ENCODE measurements at regions not wholly inside any gene's neighbourhood (a gene's known extent, or its start where the extent isn't known, plus 50 kb on each side); places are given as distances from the start of the nearest gene placed in this dataset.

GRCh38 chr16:79305074-79305473 is 295.5 kb downstream of the MAF start:
- no peaks in the 10 kb centered on the region for H3K27me3 ChIP-seq
- no peaks in the 10 kb centered on the region for H3K4me1 ChIP-seq
- DNase-seq (no peak), ATAC-seq (no peak)
- H3K4me3 ChIP-seq: no peak overlapping the region
- intact Hi-C loops (cut with DNase I): no loop called here
- no peak overlapping the region for H3K27ac ChIP-seq
- H3K9me3 ChIP-seq: no peaks in the 10 kb centered on the region
- no peaks in the 10 kb centered on the region for H3K36me3 ChIP-seq
- TF ChIP-seq, protein P1, sequence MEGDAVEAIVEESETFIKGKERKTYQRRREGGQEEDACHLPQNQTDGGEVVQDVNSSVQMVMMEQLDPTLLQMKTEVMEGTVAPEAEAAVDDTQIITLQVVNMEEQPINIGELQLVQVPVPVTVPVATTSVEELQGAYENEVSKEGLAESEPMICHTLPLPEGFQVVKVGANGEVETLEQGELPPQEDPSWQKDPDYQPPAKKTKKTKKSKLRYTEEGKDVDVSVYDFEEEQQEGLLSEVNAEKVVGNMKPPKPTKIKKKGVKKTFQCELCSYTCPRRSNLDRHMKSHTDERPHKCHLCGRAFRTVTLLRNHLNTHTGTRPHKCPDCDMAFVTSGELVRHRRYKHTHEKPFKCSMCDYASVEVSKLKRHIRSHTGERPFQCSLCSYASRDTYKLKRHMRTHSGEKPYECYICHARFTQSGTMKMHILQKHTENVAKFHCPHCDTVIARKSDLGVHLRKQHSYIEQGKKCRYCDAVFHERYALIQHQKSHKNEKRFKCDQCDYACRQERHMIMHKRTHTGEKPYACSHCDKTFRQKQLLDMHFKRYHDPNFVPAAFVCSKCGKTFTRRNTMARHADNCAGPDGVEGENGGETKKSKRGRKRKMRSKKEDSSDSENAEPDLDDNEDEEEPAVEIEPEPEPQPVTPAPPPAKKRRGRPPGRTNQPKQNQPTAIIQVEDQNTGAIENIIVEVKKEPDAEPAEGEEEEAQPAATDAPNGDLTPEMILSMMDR (IDR thresholded peaks at IDR 0.05): no peak

DNA sequence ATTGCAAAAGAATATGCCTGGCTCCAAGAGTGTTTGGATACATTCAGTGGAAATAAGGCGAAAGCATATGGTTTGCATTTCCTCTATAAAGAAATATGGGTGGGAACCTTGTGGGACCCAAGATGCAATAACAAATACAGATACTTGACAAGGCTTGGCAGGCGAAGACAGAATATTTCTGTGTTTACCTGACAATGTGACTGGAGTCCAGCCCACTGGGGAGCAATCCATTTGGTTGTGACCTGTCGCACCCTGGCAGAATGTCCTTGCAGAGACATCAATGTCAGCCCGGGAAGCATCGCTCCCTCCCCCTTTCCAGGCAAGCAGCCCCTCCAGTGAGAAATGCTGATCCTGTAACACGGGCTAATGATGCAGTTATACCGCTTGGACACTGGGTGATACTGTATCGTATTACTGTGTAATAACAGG is 296.6 kb downstream of the MAF start:
- H3K4me1 ChIP-seq: no peaks in the 10 kb centered on the region
- no peaks in the 10 kb centered on the region for H3K36me3 ChIP-seq
- no peak overlapping the region for H3K27ac ChIP-seq
- no peaks in the 10 kb centered on the region for H3K27me3 ChIP-seq
- intact Hi-C loops (cut with DNase I): no loop called here
- no peaks in the 10 kb centered on the region for H3K9me3 ChIP-seq
- TF ChIP-seq, protein P1 (IDR thresholded peaks at IDR 0.05): no peak
- DNase-seq (no peak), ATAC-seq (no peak)
- no peak overlapping the region for H3K4me3 ChIP-seq

DNA sequence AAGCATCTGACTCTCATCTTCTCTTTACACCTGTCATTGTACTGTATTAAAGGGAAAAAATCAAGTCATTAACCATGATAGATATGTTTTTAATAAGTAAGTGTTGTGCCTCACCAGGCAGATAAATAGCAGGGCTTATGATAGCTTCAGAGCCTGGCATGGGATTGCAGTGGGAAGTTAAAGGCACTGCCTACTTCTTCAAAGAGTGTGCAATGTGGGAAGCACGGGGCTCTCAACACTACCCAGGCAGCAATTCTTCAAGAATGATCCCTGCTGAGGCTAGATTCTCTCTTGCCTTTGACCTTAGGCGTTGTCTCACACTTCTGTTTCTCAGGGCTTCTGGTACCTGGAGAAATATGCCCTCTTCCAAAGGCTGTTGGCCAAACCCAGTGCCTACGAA is 297.3 kb downstream of the MAF start:
- Histone ChIP-seq H3K36me3 (no peaks in the 10 kb centered on the region), H3K27me3 (no peaks in the 10 kb centered on the region), H3K4me3 (no peak overlapping the region), H3K27ac (no peak overlapping the region), H3K9me3 (no peaks in the 10 kb centered on the region), H3K4me1 (no peaks in the 10 kb centered on the region)
- intact Hi-C loops (cut with DNase I): no loop called here
- no peak for DNase-seq
- TF ChIP-seq, protein P1 (IDR thresholded peaks at IDR 0.05): no peak
- ATAC-seq: no peak

DNA sequence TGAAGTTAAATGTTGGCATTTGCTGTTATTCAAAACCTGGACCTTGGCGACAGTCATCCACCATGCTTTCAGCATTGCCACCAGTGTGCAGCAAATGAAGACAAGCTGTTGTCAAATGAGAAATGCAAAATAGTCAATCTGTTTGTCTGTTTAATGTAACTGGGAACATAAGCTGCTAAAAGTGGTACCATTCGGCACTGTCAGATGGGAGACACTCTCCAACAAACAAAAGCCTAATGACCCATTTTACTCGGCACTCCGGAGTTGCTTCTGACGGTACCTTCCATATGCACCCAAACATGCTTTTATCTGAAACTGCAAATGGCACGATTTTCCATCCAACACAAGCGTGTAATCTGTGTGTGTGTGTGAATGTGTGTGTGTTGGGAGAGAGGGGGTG is 297.8 kb downstream of the MAF start:
- Histone ChIP-seq H3K27ac (no peak overlapping the region), H3K4me3 (no peak overlapping the region), H3K27me3 (no peaks in the 10 kb centered on the region), H3K9me3 (no peaks in the 10 kb centered on the region), H3K4me1 (no peaks in the 10 kb centered on the region), H3K36me3 (no peaks in the 10 kb centered on the region)
- ATAC-seq: no peak
- no peak for DNase-seq
- TF ChIP-seq, protein P1 (IDR thresholded peaks at IDR 0.05): no peak
- intact Hi-C loops (cut with DNase I): no loop called here

DNA sequence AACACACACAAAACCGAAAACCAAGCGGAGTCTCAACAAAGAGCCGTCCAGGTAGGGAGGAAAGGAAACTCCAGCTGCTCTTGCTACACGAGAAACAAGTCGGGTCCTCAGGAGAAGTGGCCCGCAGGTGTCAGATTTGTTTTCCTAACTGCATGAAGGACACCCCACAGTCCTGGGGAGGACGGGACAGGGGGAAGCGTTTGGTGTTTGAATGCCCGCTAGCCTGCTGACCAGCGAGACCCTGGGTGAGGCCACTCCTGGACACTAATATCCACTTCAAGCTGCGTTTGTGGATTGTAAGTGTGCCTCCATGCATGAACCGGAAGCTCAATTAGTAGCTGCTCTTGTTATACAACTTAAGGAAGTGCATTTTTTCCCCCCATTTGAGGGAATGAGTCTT is 299.5 kb downstream of the MAF start:
- TF ChIP-seq, protein P1 (IDR thresholded peaks at IDR 0.05): no peak
- H3K4me3 ChIP-seq: no peak overlapping the region
- intact Hi-C loops (cut with DNase I): no loop called here
- no peaks in the 10 kb centered on the region for H3K36me3 ChIP-seq
- H3K27ac ChIP-seq: no peak overlapping the region
- DNase-seq: no peak
- H3K27me3 ChIP-seq: no peaks in the 10 kb centered on the region
- H3K9me3 ChIP-seq: no peaks in the 10 kb centered on the region
- no peaks in the 10 kb centered on the region for H3K4me1 ChIP-seq
- ATAC-seq: no peak
